ACC112 (cell line): ENCODE measurements at regions not wholly inside any gene's neighbourhood (a gene's known extent, or its start where the extent isn't known, plus 50 kb on each side); places are given as distances from the start of the nearest gene placed in this dataset.

Experiments used
- H2AFZ ChIP-seq: fragments of 200-600 bp; sonication (generic); one replicate; pipeline ENCODE4 v1.6.0; 2017; ENCODE audit warnings: antibody characterized with exemption, low read length; ENCODE audit not compliant: unreplicated experiment
- H3K27ac ChIP-seq: fragments of 200-600 bp; sonication (generic); 2 replicates; pipeline ENCODE4 v1.5.1; 2014; ENCODE audit warnings: low read depth, mild to moderate bottlenecking, antibody characterized with exemption, low read length, moderate library complexity
- H3K27me3 ChIP-seq: fragments of 200-600 bp; sonication (generic); 2 replicates; pipeline ENCODE4 v1.6.1; 2014; ENCODE audit warnings: mild to moderate bottlenecking, antibody characterized with exemption, low read length, moderate library complexity, mixed read lengths; ENCODE audit not compliant: insufficient read depth
- H3K36me3 ChIP-seq: fragments of 200-600 bp; sonication (generic); 2 replicates; pipeline ENCODE4 v1.6.1; 2016; ENCODE audit warnings: mild to moderate bottlenecking, antibody characterized with exemption, low read length, moderate library complexity, mixed read lengths; ENCODE audit not compliant: insufficient read depth
- H3K4me1 ChIP-seq: fragments of 200-600 bp; sonication (generic); one replicate; pipeline ENCODE4 v1.6.1; 2016; ENCODE audit warnings: low read length, mixed read lengths; ENCODE audit not compliant: insufficient read depth, unreplicated experiment, control insufficient read depth
- H3K4me3 ChIP-seq: fragments of 200-600 bp; sonication (generic); 2 replicates; pipeline ENCODE4 v1.5.1; 2014; ENCODE audit warnings: mild to moderate bottlenecking, low read depth, low read length
- H3K79me2 ChIP-seq: fragments of 200-600 bp; sonication (generic); one replicate; pipeline ENCODE4 v1.6.0; 2016; ENCODE audit warnings: low read length; ENCODE audit not compliant: control insufficient read depth, unreplicated experiment, insufficient read depth

- H3K79me2 ChIP-seq, result peaks cover 71% of the 10 kb centered on the region
- peaks cover 6% of the 10 kb centered on the region; the same call in 1 of the 2 replicates for H3K36me3 ChIP-seq
- H2AFZ ChIP-seq, result no peak overlapping the region
- H3K27ac ChIP-seq, result peak overlapping the region; percentile 67
- peak overlapping the region; percentile 25; the same call in 1 of the 2 replicates for H3K4me3 ChIP-seq
- no peaks in the 10 kb centered on the region for H3K27me3 ChIP-seq
- H3K4me1 ChIP-seq, result peaks cover 94% of the 10 kb centered on the region
Observed at GRCh38 chr11:19437760-19438159, 197.0 kb upstream of the E2F8 start.

DNA sequence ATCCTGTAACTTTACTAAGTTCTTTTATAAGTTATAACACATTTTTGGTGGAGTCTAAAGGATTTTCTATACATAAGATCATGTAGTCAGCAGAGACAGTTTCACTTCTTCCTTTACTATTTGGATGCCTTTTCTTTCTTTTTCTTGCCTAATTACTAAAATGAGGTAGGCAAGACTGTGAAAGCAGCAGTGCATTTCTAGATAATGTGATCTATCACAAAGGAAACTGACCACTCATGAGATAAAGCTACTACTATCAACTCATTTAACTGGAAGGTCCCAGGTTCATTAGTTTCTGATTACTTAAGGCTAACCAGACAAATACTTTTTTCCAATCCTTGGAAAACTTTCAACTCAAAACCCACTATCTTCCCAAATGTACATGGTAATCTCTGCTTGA, 196.2 kb upstream of the E2F8 start:
- Histone ChIP-seq H3K27me3 (no peaks in the 10 kb centered on the region), H3K36me3 (peaks cover 6% of the 10 kb centered on the region; the same call in 1 of the 2 replicates), H3K4me1 (peaks cover 95% of the 10 kb centered on the region), H2AFZ (no peak overlapping the region), H3K27ac (peak overlapping the region; percentile 67), H3K4me3 (peak overlapping the region; percentile 2; the same call in 1 of the 2 replicates), H3K79me2 (peaks cover 67% of the 10 kb centered on the region)

- H2AFZ ChIP-seq, result no peak overlapping the region
- peak overlapping the region; percentile 11 for H3K27ac ChIP-seq
- no peaks in the 10 kb centered on the region for H3K27me3 ChIP-seq
- peaks cover 6% of the 10 kb centered on the region; the same call in 1 of the 2 replicates for H3K36me3 ChIP-seq
- H3K79me2 ChIP-seq, result peaks cover 68% of the 10 kb centered on the region
- no peak overlapping the region for H3K4me3 ChIP-seq
- peaks cover 87% of the 10 kb centered on the region for H3K4me1 ChIP-seq
Observed at GRCh38 chr11:19435306-19435989, 194.7 kb upstream of the E2F8 start.

GRCh38 chr11:19433791-19434190, 193.0 kb upstream of the E2F8 start:
- no peak overlapping the region for H3K4me3 ChIP-seq
- peaks cover 82% of the 10 kb centered on the region for H3K4me1 ChIP-seq
- H3K79me2 ChIP-seq, result peaks cover 68% of the 10 kb centered on the region
- peaks cover 6% of the 10 kb centered on the region; the same call in 1 of the 2 replicates for H3K36me3 ChIP-seq
- no peak overlapping the region for H2AFZ ChIP-seq
- no peaks in the 10 kb centered on the region for H3K27me3 ChIP-seq
- H3K27ac ChIP-seq, result no peak overlapping the region

DNA sequence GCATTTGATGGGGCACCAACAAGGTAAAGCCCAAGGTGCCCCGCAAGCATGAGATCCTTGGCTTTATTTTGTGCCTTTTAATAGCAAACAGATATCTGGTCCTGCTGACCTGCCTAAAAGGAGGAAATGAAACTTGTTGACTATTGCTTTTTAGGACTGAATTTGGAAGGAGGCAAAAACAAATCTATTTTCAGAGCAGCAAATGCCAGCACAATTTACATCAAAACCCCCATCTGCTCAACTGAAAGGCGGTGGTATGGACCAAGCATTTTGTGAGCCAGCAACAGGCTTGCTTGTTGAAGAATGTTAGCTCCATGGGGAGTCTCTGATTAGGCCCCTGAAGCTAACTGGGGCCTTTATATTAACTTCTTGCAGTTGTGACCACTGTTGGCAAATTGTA, 192.6 kb upstream of the E2F8 start:
- peaks cover 82% of the 10 kb centered on the region for H3K4me1 ChIP-seq
- H3K27me3 ChIP-seq, result no peaks in the 10 kb centered on the region
- peaks cover 6% of the 10 kb centered on the region; the same call in 1 of the 2 replicates for H3K36me3 ChIP-seq
- no peak overlapping the region for H3K4me3 ChIP-seq
- peaks cover 68% of the 10 kb centered on the region for H3K79me2 ChIP-seq
- peak overlapping the region; percentile 60; the same call in 1 of the 2 replicates for H3K27ac ChIP-seq
- no peak overlapping the region for H2AFZ ChIP-seq

DNA sequence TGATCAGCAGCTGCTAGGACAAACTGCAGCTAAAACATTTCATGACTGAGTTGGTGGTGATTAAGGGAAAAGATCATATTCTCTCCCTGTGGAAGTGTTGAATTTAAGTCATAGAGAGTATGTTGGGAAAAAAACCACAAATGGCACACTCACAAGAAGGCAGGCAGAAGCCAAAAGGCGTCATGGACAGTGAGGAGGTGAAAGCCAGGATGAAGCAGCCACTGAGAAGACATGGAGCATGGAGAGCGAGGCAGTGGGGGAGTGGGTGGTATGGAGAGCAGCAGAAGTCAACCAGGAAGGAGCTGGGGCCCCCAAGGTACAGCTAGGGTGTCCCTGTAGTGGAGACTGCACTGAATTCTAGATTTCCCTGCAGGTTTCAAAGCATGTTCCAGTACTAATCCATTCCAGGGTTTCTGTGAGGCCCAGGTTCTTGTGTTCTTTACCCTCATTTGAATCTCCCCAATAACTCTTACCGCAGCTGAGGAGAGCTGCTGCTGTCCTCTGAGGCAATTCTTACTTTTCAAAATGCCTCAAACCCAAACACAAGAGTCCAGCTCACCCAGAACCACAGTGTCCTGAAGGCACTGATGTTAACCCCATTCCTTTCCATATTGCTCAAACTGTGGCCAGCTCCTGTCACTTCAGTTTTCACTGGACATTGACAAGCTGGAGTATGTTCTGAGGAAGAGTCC, 191.8 kb upstream of the E2F8 start:
- Histone ChIP-seq H3K79me2 (peaks cover 72% of the 10 kb centered on the region), H3K4me3 (no peak overlapping the region; the same call in 1 of the 2 replicates), H2AFZ (no peak overlapping the region), H3K4me1 (peaks cover 80% of the 10 kb centered on the region), H3K27ac (peak overlapping the region; percentile 60), H3K36me3 (peaks cover 6% of the 10 kb centered on the region; the same call in 1 of the 2 replicates), H3K27me3 (no peaks in the 10 kb centered on the region)

GRCh38 chr11:19430754-19431398, 190.1 kb upstream of the E2F8 start:
- Histone ChIP-seq H3K4me3 (no peak overlapping the region), H3K27ac (no peak overlapping the region), H2AFZ (no peak overlapping the region), H3K79me2 (peaks cover 64% of the 10 kb centered on the region), H3K27me3 (no peaks in the 10 kb centered on the region), H3K36me3 (no peaks in the 10 kb centered on the region), H3K4me1 (peaks cover 81% of the 10 kb centered on the region)

DNA sequence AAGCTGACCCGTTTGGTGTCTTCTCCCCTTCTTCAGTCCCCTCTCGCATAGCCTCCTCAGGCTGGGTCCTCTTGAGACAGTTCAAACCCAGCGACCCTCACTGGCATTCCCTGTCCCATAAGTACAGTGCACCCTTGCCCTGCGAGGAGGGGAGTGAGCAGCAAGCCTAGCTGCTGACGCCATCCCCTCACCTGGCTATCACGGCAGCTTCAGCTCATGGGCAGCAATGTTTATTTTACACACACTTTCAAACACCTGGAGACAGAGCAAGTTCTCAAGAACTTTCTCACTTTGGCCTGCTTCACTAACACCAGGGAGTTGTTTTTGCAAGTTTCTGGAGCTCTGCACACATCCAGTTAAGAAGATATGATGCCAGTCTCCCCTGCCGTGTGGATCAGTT, 189.6 kb upstream of the E2F8 start:
- Histone ChIP-seq H3K4me1 (peaks cover 78% of the 10 kb centered on the region), H3K27ac (no peak overlapping the region), H3K79me2 (peaks cover 61% of the 10 kb centered on the region), H2AFZ (no peak overlapping the region), H3K4me3 (no peak overlapping the region), H3K36me3 (no peaks in the 10 kb centered on the region), H3K27me3 (no peaks in the 10 kb centered on the region)

GRCh38 chr11:19429108-19429760, 188.5 kb upstream of the E2F8 start:
- H3K27ac ChIP-seq, result no peak overlapping the region
- no peak overlapping the region for H3K4me3 ChIP-seq
- H3K27me3 ChIP-seq, result no peaks in the 10 kb centered on the region
- H3K79me2 ChIP-seq, result peaks cover 63% of the 10 kb centered on the region
- no peak overlapping the region for H2AFZ ChIP-seq
- H3K36me3 ChIP-seq, result no peaks in the 10 kb centered on the region
- H3K4me1 ChIP-seq, result peaks cover 69% of the 10 kb centered on the region

GRCh38 chr11:19428206-19429002, 187.7 kb upstream of the E2F8 start:
- Histone ChIP-seq H3K79me2 (peaks cover 65% of the 10 kb centered on the region), H3K27me3 (no peaks in the 10 kb centered on the region), H3K4me1 (peaks cover 67% of the 10 kb centered on the region), H3K4me3 (no peak overlapping the region), H3K36me3 (no peaks in the 10 kb centered on the region), H3K27ac (peak overlapping the region; percentile 9; the same call in 1 of the 2 replicates), H2AFZ (no peak overlapping the region)
